HFF-Myc (cell line): ENCODE measurements at regions not wholly inside any gene's neighbourhood (a gene's known extent, or its start where the extent isn't known, plus 50 kb on each side); places are given as distances from the start of the nearest gene placed in this dataset.

ENCODE experiments used
- DNase-seq: peaks from one replicate; pipeline ENCODE4 v3.0.0-alpha.2; 2011; ENCODE audit warnings: low read depth; ENCODE audit errors: extremely low read depth
- H3K4me3 ChIP-seq: replicated peaks from 2 replicates; pipeline ENCODE4 v1.5.1; 2011; ENCODE audit warnings: low read depth, mild to moderate bottlenecking, control low read depth, low read length
- CTCF ChIP-seq: IDR thresholded peaks from 2 replicates; pipeline ENCODE4 v1.5.1; 2012; ENCODE audit warnings: mild to moderate bottlenecking, low read depth, low read length, control low read depth; ENCODE audit errors: missing control alignments

- H3K4me3 ChIP-seq, result no peak overlapping the region
- no peak for DNase-seq
- no peak for TF ChIP-seq CTCF
These were observed 132.4 kb upstream of the FOXK1 start for GRCh38 chr7:4549681-4550080.

GRCh38 chr7:4550117-4550516 lies 132.0 kb upstream of the FOXK1 start:
- TF ChIP-seq CTCF, result no peak
- no peak for DNase-seq
- no peak overlapping the region for H3K4me3 ChIP-seq

GRCh38 chr7:4552985-4553384 lies 129.1 kb upstream of the FOXK1 start:
- no peak for TF ChIP-seq CTCF

GRCh38 chr7:4556868-4557793 lies 125.0 kb upstream of the FOXK1 start:
- DNase-seq, result no peak
- no peak for TF ChIP-seq CTCF
- no peak overlapping the region for H3K4me3 ChIP-seq

More at GRCh38 chr7:4552985-4553384, 129.1 kb upstream of the FOXK1 start:
- no peak for DNase-seq
- no peak overlapping the region for H3K4me3 ChIP-seq

- TF ChIP-seq CTCF, result no peak
- no peak for DNase-seq
- no peak overlapping the region for H3K4me3 ChIP-seq
These were observed 120.3 kb upstream of the FOXK1 start for GRCh38 chr7:4561795-4562194.

- no peak for TF ChIP-seq CTCF
- DNase-seq, result no peak
- no peak overlapping the region for H3K4me3 ChIP-seq
These were observed 115.4 kb upstream of the FOXK1 start for GRCh38 chr7:4566714-4567113.
